ENCODE measurements at regions not wholly inside any gene's neighbourhood (a gene's known extent, or its start where the extent isn't known, plus 50 kb on each side); places are given as distances from the start of the nearest gene placed in this dataset.
"Not testable (repeated sequence)": the region's sequence is repeated elsewhere in the genome, so short reads cannot be mapped to it uniquely, and the experiment has no call there.

- Mint-ChIP-seq H3K36me3 (no peaks in the 10 kb centered on the region), H3K27me3 (peaks cover 6 to 9% of the 10 kb centered on the region in 2 donors), H3K9me3 (no peaks in the 10 kb centered on the region), H3K4me1 (no peaks in the 10 kb centered on the region), H3K4me3 (no peak overlapping the region), H3K27ac (no peak overlapping the region)
- DNase-seq: no peak
- ATAC-seq (replicated peaks): no peak
These were observed 282.6 kb upstream of the MCTP2 start for GRCh38 chr15:93948726-93949125.

GRCh38 chr15:93943586-93943985, 287.8 kb upstream of the MCTP2 start:
- Mint-ChIP-seq H3K9me3 (no peaks in the 10 kb centered on the region), H3K27ac (no peak overlapping the region), H3K27me3 (no peaks in the 10 kb centered on the region), H3K4me3 (no peak overlapping the region), H3K36me3 (no peaks in the 10 kb centered on the region), H3K4me1 (no peaks in the 10 kb centered on the region)
- DNase-seq: no peak
- no peak for ATAC-seq (replicated peaks)

GRCh38 chr15:93942269-93942694, 289.1 kb upstream of the MCTP2 start:
- H3K4me1 Mint-ChIP-seq: no peaks in the 10 kb centered on the region
- no peaks in the 10 kb centered on the region for H3K9me3 Mint-ChIP-seq
- no peak for ATAC-seq (replicated peaks)
- H3K27me3 Mint-ChIP-seq: no peaks in the 10 kb centered on the region
- H3K27ac Mint-ChIP-seq: no peak overlapping the region
- no peak overlapping the region for H3K4me3 Mint-ChIP-seq
- DNase-seq: no peak
- no peaks in the 10 kb centered on the region for H3K36me3 Mint-ChIP-seq

- ATAC-seq (replicated peaks) (no peak), DNase-seq (no peak)
- Mint-ChIP-seq H3K4me1 (no peaks in the 10 kb centered on the region), H3K27ac (no peak overlapping the region), H3K27me3 (no peaks in the 10 kb centered on the region), H3K36me3 (no peaks in the 10 kb centered on the region), H3K4me3 (no peak overlapping the region), H3K9me3 (no peaks in the 10 kb centered on the region)
These were observed 289.7 kb upstream of the MCTP2 start for GRCh38 chr15:93941697-93942096.

- Mint-ChIP-seq H3K27ac (no peak overlapping the region), H3K9me3 (no peaks in the 10 kb centered on the region), H3K4me3 (no peak overlapping the region), H3K36me3 (no peaks in the 10 kb centered on the region), H3K4me1 (no peaks in the 10 kb centered on the region), H3K27me3 (no peaks in the 10 kb centered on the region)
- no peak for DNase-seq
- ATAC-seq (replicated peaks): no peak
These were observed 291.1 kb upstream of the MCTP2 start for GRCh38 chr15:93940226-93940625.

GRCh38 chr15:93932164-93932776, 299.1 kb upstream of the MCTP2 start:
- DNase-seq: no peak

GRCh38 chr15:93929375-93930094, 301.8 kb upstream of the MCTP2 start:
- Mint-ChIP-seq H3K9me3 (no peaks in the 10 kb centered on the region), H3K27ac (no peak overlapping the region), H3K4me3 (no peak overlapping the region), H3K36me3 (no peaks in the 10 kb centered on the region), H3K4me1 (peaks cover 8 to 16% of the 10 kb centered on the region in 2 donors), H3K27me3 (no peaks in the 10 kb centered on the region)
- no peak for ATAC-seq (replicated peaks)
- no peak for DNase-seq

More at GRCh38 chr15:93932164-93932776, 299.1 kb upstream of the MCTP2 start:
- Mint-ChIP-seq H3K36me3 (no peaks in the 10 kb centered on the region), H3K4me1 (peaks cover 8 to 16% of the 10 kb centered on the region in 2 donors), H3K27me3 (no peaks in the 10 kb centered on the region), H3K9me3 (no peaks in the 10 kb centered on the region), H3K27ac (no peak overlapping the region), H3K4me3 (no peak overlapping the region)
- peak in 1 of 2 donors; percentile 27 for ATAC-seq (replicated peaks)

- Mint-ChIP-seq H3K4me3 (no peak overlapping the region), H3K27me3 (no peaks in the 10 kb centered on the region), H3K36me3 (no peaks in the 10 kb centered on the region), H3K4me1 (no peaks in the 10 kb centered on the region), H3K9me3 (peaks cover 6 to 7% of the 10 kb centered on the region in 2 donors), H3K27ac (no peak overlapping the region)
- DNase-seq: no peak
- no peak for ATAC-seq (replicated peaks)
These were observed 311.2 kb upstream of the MCTP2 start for GRCh38 chr15:93920204-93920603.

GRCh38 chr15:93918801-93919200, 312.6 kb upstream of the MCTP2 start:
- not testable (repeated sequence) for H3K4me3 Mint-ChIP-seq; H3K4me1 Mint-ChIP-seq; H3K9me3 Mint-ChIP-seq; H3K27ac Mint-ChIP-seq; H3K27me3 Mint-ChIP-seq; H3K36me3 Mint-ChIP-seq; DNase-seq; ATAC-seq (replicated peaks)

- DNase-seq: no peak
- ATAC-seq (replicated peaks): no peak
- Mint-ChIP-seq H3K27me3 (no peaks in the 10 kb centered on the region), H3K4me1 (no peaks in the 10 kb centered on the region), H3K4me3 (no peak overlapping the region), H3K9me3 (peaks cover 5 to 6% of the 10 kb centered on the region in 2 donors), H3K36me3 (no peaks in the 10 kb centered on the region), H3K27ac (no peak overlapping the region)
These were observed 314.2 kb upstream of the MCTP2 start for GRCh38 chr15:93917181-93917580.

- DNase-seq (no peak), ATAC-seq (replicated peaks) (no peak)
- Mint-ChIP-seq H3K9me3 (peaks cover 0 to 3% of the 10 kb centered on the region in 2 donors), H3K36me3 (no peaks in the 10 kb centered on the region), H3K4me1 (no peaks in the 10 kb centered on the region), H3K27me3 (no peaks in the 10 kb centered on the region), H3K4me3 (no peak overlapping the region), H3K27ac (no peak overlapping the region)
These were observed 317.5 kb upstream of the MCTP2 start for GRCh38 chr15:93913871-93914270.

- Mint-ChIP-seq H3K27ac (no peak overlapping the region), H3K4me3 (no peak overlapping the region), H3K9me3 (peaks cover 0 to 3% of the 10 kb centered on the region in 2 donors), H3K4me1 (no peaks in the 10 kb centered on the region), H3K27me3 (no peaks in the 10 kb centered on the region), H3K36me3 (no peaks in the 10 kb centered on the region)
- ATAC-seq (replicated peaks) (peak in 1 of 2 donors; percentile 45), DNase-seq (no peak)
These were observed 318.1 kb upstream of the MCTP2 start for GRCh38 chr15:93913310-93913709.

- ATAC-seq (replicated peaks): no peak
- H3K36me3 Mint-ChIP-seq: no peaks in the 10 kb centered on the region
- H3K27ac Mint-ChIP-seq: no peak overlapping the region
- no peak for DNase-seq
- no peaks in the 10 kb centered on the region for H3K9me3 Mint-ChIP-seq
- H3K4me3 Mint-ChIP-seq: no peak overlapping the region
- no peaks in the 10 kb centered on the region for H3K27me3 Mint-ChIP-seq
- H3K4me1 Mint-ChIP-seq: no peaks in the 10 kb centered on the region
These were observed 330.6 kb upstream of the MCTP2 start for GRCh38 chr15:93900476-93901400.

GRCh38 chr15:93899817-93900216, 331.5 kb upstream of the MCTP2 start:
- DNase-seq (no peak), ATAC-seq (replicated peaks) (no peak)
- Mint-ChIP-seq H3K4me1 (no peaks in the 10 kb centered on the region), H3K9me3 (no peaks in the 10 kb centered on the region), H3K36me3 (no peaks in the 10 kb centered on the region), H3K4me3 (no peak overlapping the region), H3K27ac (no peak overlapping the region), H3K27me3 (no peaks in the 10 kb centered on the region)

All from stimulated activated naive B cell treated with anti-CD40 and anti-IgM and Interleukin-4, amounts not matched to agents 10 μg/mL and 1 μg/mL and 100 μg/mL, for 72 hours (primary cell).